ENCODE measurements at regions not wholly inside any gene's neighbourhood (a gene's known extent, or its start where the extent isn't known, plus 50 kb on each side); places are given as distances from the start of the nearest gene placed in this dataset.
A peak's percentile ranks its signal among the peaks of the same experiment; 100 is the strongest.

- H3K27ac Mint-ChIP-seq: no peak overlapping the region
- Histone ChIP-seq H3K27me3 (ENCODE audit: insufficient read depth, low read length, poor library complexity, severe bottlenecking) (no peaks in the 10 kb centered on the region), H3K4me3 (ENCODE audit: low read length) (no peak overlapping the region), H3K9me3 (ENCODE audit: low read length) (no peaks in the 10 kb centered on the region), H3K4me1 (ENCODE audit: insufficient read depth, low read length) (no peaks in the 10 kb centered on the region), H3K27ac (ENCODE audit: low read depth, low read length) (no peak overlapping the region), H3K36me3 (ENCODE audit: insufficient read depth, low read length) (no peaks in the 10 kb centered on the region)
- ChIA-PET POLR2A (no interaction called here), CTCF (interaction anchor here (0.8 kb wide), 1 partner anchor 16 kb away, joined by 3 read pairs; no protein-coding TSS in a partner anchor)
- peaks cover 0 to 2% (median 0%) of the 10 kb centered on the region in 5 donors for H3K9me3 Mint-ChIP-seq
- no peak overlapping the region for H3K4me3 Mint-ChIP-seq
- H3K4me1 Mint-ChIP-seq: no peaks in the 10 kb centered on the region
- H3K27me3 Mint-ChIP-seq: peaks cover under 1 to 4% of the 10 kb centered on the region in 2 donors
- no peak for DNase-seq
- H3K36me3 Mint-ChIP-seq: no peaks in the 10 kb centered on the region
Measured at GRCh38 chr15:38745126-38745525, 180.5 kb upstream of the RASGRP1 start.

GRCh38 chr15:38745626-38746025, 181.0 kb upstream of the RASGRP1 start:
- Mint-ChIP-seq H3K27ac (no peak overlapping the region), H3K9me3 (peaks cover 0 to 2% (median 0%) of the 10 kb centered on the region in 5 donors), H3K4me3 (no peak overlapping the region), H3K27me3 (peaks cover 2 to 7% of the 10 kb centered on the region in 2 donors), H3K4me1 (no peaks in the 10 kb centered on the region), H3K36me3 (no peaks in the 10 kb centered on the region)
- H3K27me3 ChIP-seq (ENCODE audit: insufficient read depth, low read length, poor library complexity, severe bottlenecking): no peaks in the 10 kb centered on the region
- POLR2A ChIA-PET: no interaction called here
- DNase-seq: no peak
- CTCF ChIA-PET: interaction anchor here (0.8 kb wide), 1 partner anchor 15 kb away, joined by 3 read pairs; no protein-coding TSS in a partner anchor
- H3K4me1 ChIP-seq (ENCODE audit: insufficient read depth, low read length): no peaks in the 10 kb centered on the region
- H3K9me3 ChIP-seq (ENCODE audit: low read length): no peaks in the 10 kb centered on the region
- no peaks in the 10 kb centered on the region for H3K36me3 ChIP-seq (ENCODE audit: insufficient read depth, low read length)
- no peak overlapping the region for H3K4me3 ChIP-seq (ENCODE audit: low read length)
- no peak overlapping the region for H3K27ac ChIP-seq (ENCODE audit: low read depth, low read length)

- H3K4me1 ChIP-seq (ENCODE audit: insufficient read depth, low read length): no peaks in the 10 kb centered on the region
- H3K27ac ChIP-seq (ENCODE audit: low read depth, low read length): no peak overlapping the region
- CTCF ChIA-PET: no interaction called here
- H3K27ac Mint-ChIP-seq: no peak overlapping the region
- no peaks in the 10 kb centered on the region for H3K36me3 ChIP-seq (ENCODE audit: insufficient read depth, low read length)
- POLR2A ChIA-PET: no interaction called here
- no peak for DNase-seq
- H3K4me1 Mint-ChIP-seq: no peaks in the 10 kb centered on the region
- no peaks in the 10 kb centered on the region for H3K36me3 Mint-ChIP-seq
- H3K4me3 Mint-ChIP-seq: no peak overlapping the region
- H3K27me3 ChIP-seq (ENCODE audit: insufficient read depth, low read length, poor library complexity, severe bottlenecking): no peaks in the 10 kb centered on the region
- no peaks in the 10 kb centered on the region for H3K9me3 ChIP-seq (ENCODE audit: low read length)
- no peak overlapping the region for H3K4me3 ChIP-seq (ENCODE audit: low read length)
- peaks cover 0 to 2% (median 0%) of the 10 kb centered on the region in 5 donors for H3K9me3 Mint-ChIP-seq
- peaks cover 4 to 13% of the 10 kb centered on the region in 2 donors for H3K27me3 Mint-ChIP-seq
Measured at GRCh38 chr15:38746211-38746610, 181.6 kb upstream of the RASGRP1 start.

GRCh38 chr15:38748710-38749109, 184.1 kb upstream of the RASGRP1 start:
- Mint-ChIP-seq H3K36me3 (peaks cover 0 to 2% (median 0%) of the 10 kb centered on the region in 3 donors), H3K27me3 (peaks cover 5 to 23% of the 10 kb centered on the region in 2 donors), H3K4me1 (no peaks in the 10 kb centered on the region), H3K9me3 (peaks cover 0 to 2% (median 0%) of the 10 kb centered on the region in 5 donors), H3K4me3 (no peak overlapping the region), H3K27ac (no peak overlapping the region)
- Histone ChIP-seq H3K4me1 (ENCODE audit: insufficient read depth, low read length) (no peaks in the 10 kb centered on the region), H3K27me3 (ENCODE audit: insufficient read depth, low read length, poor library complexity, severe bottlenecking) (no peaks in the 10 kb centered on the region), H3K27ac (ENCODE audit: low read depth, low read length) (no peak overlapping the region), H3K4me3 (ENCODE audit: low read length) (no peak overlapping the region), H3K9me3 (ENCODE audit: low read length) (no peaks in the 10 kb centered on the region), H3K36me3 (ENCODE audit: insufficient read depth, low read length) (no peaks in the 10 kb centered on the region)
- ChIA-PET CTCF (interaction anchor here (0.8 kb wide), 1 partner anchor 16 kb away, joined by 3 read pairs; no protein-coding TSS in a partner anchor), POLR2A (no interaction called here)
- DNase-seq: no peak

GRCh38 chr15:38750786-38751185, 186.2 kb upstream of the RASGRP1 start:
- no peaks in the 10 kb centered on the region for H3K27me3 ChIP-seq (ENCODE audit: insufficient read depth, low read length, poor library complexity, severe bottlenecking)
- Mint-ChIP-seq H3K4me3 (no peak overlapping the region), H3K4me1 (no peaks in the 10 kb centered on the region), H3K27ac (no peak overlapping the region), H3K36me3 (peaks cover 0 to 4% (median 0%) of the 10 kb centered on the region in 3 donors), H3K9me3 (peaks cover 0 to 2% (median 0%) of the 10 kb centered on the region in 5 donors), H3K27me3 (peaks cover 11 to 34% of the 10 kb centered on the region in 2 donors)
- no peak overlapping the region for H3K27ac ChIP-seq (ENCODE audit: low read depth, low read length)
- H3K9me3 ChIP-seq (ENCODE audit: low read length): no peaks in the 10 kb centered on the region
- no peak for DNase-seq
- H3K36me3 ChIP-seq (ENCODE audit: insufficient read depth, low read length): no peaks in the 10 kb centered on the region
- POLR2A ChIA-PET: no interaction called here
- no peaks in the 10 kb centered on the region for H3K4me1 ChIP-seq (ENCODE audit: insufficient read depth, low read length)
- no peak overlapping the region for H3K4me3 ChIP-seq (ENCODE audit: low read length)
- CTCF ChIA-PET: no interaction called here

- no peak overlapping the region for H3K27ac Mint-ChIP-seq
- H3K36me3 Mint-ChIP-seq: peaks cover 0 to 4% (median 0%) of the 10 kb centered on the region in 3 donors
- Histone ChIP-seq H3K4me3 (ENCODE audit: low read length) (no peak overlapping the region), H3K9me3 (ENCODE audit: low read length) (no peaks in the 10 kb centered on the region), H3K4me1 (ENCODE audit: insufficient read depth, low read length) (no peaks in the 10 kb centered on the region), H3K27me3 (ENCODE audit: insufficient read depth, low read length, poor library complexity, severe bottlenecking) (no peaks in the 10 kb centered on the region), H3K27ac (ENCODE audit: low read depth, low read length) (no peak overlapping the region), H3K36me3 (ENCODE audit: insufficient read depth, low read length) (no peaks in the 10 kb centered on the region)
- no peak for DNase-seq
- no peak overlapping the region for H3K4me3 Mint-ChIP-seq
- ChIA-PET POLR2A (no interaction called here), CTCF (interaction anchor here (1.2 to 1.4 kb wide), 2 partner anchors 56 to 316 kb away, joined by 3 to 4 read pairs; no protein-coding TSS in a partner anchor)
- H3K27me3 Mint-ChIP-seq: peaks cover 10 to 41% of the 10 kb centered on the region in 2 donors
- peaks cover 0 to 2% (median 0%) of the 10 kb centered on the region in 5 donors for H3K9me3 Mint-ChIP-seq
- H3K4me1 Mint-ChIP-seq: no peaks in the 10 kb centered on the region
Measured at GRCh38 chr15:38755718-38756117, 191.1 kb upstream of the RASGRP1 start.

GRCh38 chr15:38756441-38756840, 191.8 kb upstream of the RASGRP1 start:
- Mint-ChIP-seq H3K9me3 (peaks cover 0 to 2% (median 0%) of the 10 kb centered on the region in 5 donors), H3K36me3 (peaks cover 0 to 4% (median 0%) of the 10 kb centered on the region in 3 donors), H3K4me1 (no peaks in the 10 kb centered on the region), H3K27me3 (peaks cover 8 to 36% of the 10 kb centered on the region in 2 donors), H3K4me3 (no peak overlapping the region), H3K27ac (no peak overlapping the region)
- POLR2A ChIA-PET: no interaction called here
- DNase-seq: no peak
- H3K36me3 ChIP-seq (ENCODE audit: insufficient read depth, low read length): no peaks in the 10 kb centered on the region
- H3K27me3 ChIP-seq (ENCODE audit: insufficient read depth, low read length, poor library complexity, severe bottlenecking): no peaks in the 10 kb centered on the region
- no peak overlapping the region for H3K4me3 ChIP-seq (ENCODE audit: low read length)
- CTCF ChIA-PET: interaction anchor here (1.2 to 1.4 kb wide), 2 partner anchors 57 to 317 kb away, joined by 3 to 4 read pairs; no protein-coding TSS in a partner anchor
- H3K27ac ChIP-seq (ENCODE audit: low read depth, low read length): no peak overlapping the region
- no peaks in the 10 kb centered on the region for H3K4me1 ChIP-seq (ENCODE audit: insufficient read depth, low read length)
- H3K9me3 ChIP-seq (ENCODE audit: low read length): no peaks in the 10 kb centered on the region

GRCh38 chr15:38758043-38758442, 193.4 kb upstream of the RASGRP1 start:
- H3K9me3 ChIP-seq (ENCODE audit: low read length): no peaks in the 10 kb centered on the region
- no peak overlapping the region for H3K27ac Mint-ChIP-seq
- DNase-seq: no peak
- H3K36me3 Mint-ChIP-seq: peaks cover 0 to 2% (median 0%) of the 10 kb centered on the region in 3 donors
- no peak overlapping the region for H3K27ac ChIP-seq (ENCODE audit: low read depth, low read length)
- H3K4me3 Mint-ChIP-seq: peak overlapping the region in 1 of 7 donors; percentile 45
- no peaks in the 10 kb centered on the region for H3K27me3 ChIP-seq (ENCODE audit: insufficient read depth, low read length, poor library complexity, severe bottlenecking)
- POLR2A ChIA-PET: no interaction called here
- H3K36me3 ChIP-seq (ENCODE audit: insufficient read depth, low read length): no peaks in the 10 kb centered on the region
- no peaks in the 10 kb centered on the region for H3K4me1 ChIP-seq (ENCODE audit: insufficient read depth, low read length)
- no peaks in the 10 kb centered on the region for H3K4me1 Mint-ChIP-seq
- H3K4me3 ChIP-seq (ENCODE audit: low read length): no peak overlapping the region
- CTCF ChIA-PET: no interaction called here
- H3K9me3 Mint-ChIP-seq: peaks cover 0 to 2% (median 0%) of the 10 kb centered on the region in 5 donors
- H3K27me3 Mint-ChIP-seq: peaks cover 8 to 29% of the 10 kb centered on the region in 2 donors
